NCI-H1092 treated with DMSO at 0.1 percent for 48 hours (cell line): ENCODE measurements at regions not wholly inside any gene's neighbourhood (a gene's known extent, or its start where the extent isn't known, plus 50 kb on each side); places are given as distances from the start of the nearest gene placed in this dataset.
A peak's percentile ranks its signal among the peaks of the same experiment; 100 is the strongest.
"Not testable (repeated sequence)": the region's sequence is repeated elsewhere in the genome, so short reads cannot be mapped to it uniquely, and the experiment has no call there.

Experiments
- DNase-seq: peaks from one replicate; lab custom pipeline; 2025; lab: John Stamatoyannopoulos, UW

DNA sequence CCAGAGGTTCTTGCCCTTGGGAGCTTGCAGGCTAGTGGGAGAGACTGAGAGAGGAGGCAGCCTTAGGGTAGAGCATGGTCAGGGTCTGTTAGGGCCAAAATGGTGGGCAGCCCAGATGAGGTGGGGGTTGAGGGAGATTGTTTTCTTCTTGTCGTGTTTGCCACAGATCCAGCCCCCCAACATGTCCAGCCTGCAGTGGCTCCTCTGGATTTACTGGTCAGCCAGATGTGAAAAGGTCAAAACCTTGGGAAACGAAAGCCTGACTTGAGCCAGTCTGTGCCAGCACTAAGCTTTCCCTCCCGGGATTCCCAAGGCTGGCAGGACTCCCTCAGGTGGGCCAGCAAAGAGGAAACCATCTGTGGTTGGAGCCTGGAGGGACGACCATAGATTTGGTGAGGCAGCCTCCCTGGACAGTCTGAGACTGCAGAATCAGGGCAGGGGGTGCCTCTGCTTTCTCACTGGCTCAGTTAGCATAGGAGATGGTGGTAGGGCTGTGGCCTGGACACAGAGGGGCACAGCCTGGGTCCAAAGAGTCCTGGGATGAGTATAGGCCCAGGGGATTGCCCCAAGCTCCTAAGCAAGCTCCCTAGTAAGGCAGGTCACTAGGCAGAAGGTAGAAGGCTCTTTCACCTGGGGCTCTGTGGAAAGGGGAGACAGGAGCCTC, 51.2 kb upstream of the PRR23C start:
- DNase-seq, result no peak

DNA sequence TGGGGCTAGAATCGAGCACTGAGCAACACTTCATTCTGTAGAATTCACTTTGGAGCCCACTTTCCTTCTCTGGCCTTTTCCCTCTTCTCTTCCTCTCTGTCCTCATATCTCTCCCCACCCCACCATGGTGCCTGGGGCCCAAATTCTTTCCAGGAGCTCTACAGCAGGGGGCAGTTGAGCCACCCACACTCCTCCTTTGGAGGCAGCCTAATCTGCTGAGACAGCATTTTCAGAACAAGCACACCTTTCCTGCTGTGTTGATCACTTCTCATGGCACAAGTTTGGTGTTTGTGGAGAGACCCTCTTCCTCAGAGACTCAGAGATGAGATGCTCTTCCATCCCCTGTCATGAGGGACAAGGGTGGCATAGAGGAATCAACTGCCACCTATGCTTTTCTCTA, 52.0 kb upstream of the PRR23C start:
- DNase-seq, result no peak

GRCh38 chr3:139098391-139098790, 53.7 kb upstream of the PRR23C start:
- no peak for DNase-seq

DNA sequence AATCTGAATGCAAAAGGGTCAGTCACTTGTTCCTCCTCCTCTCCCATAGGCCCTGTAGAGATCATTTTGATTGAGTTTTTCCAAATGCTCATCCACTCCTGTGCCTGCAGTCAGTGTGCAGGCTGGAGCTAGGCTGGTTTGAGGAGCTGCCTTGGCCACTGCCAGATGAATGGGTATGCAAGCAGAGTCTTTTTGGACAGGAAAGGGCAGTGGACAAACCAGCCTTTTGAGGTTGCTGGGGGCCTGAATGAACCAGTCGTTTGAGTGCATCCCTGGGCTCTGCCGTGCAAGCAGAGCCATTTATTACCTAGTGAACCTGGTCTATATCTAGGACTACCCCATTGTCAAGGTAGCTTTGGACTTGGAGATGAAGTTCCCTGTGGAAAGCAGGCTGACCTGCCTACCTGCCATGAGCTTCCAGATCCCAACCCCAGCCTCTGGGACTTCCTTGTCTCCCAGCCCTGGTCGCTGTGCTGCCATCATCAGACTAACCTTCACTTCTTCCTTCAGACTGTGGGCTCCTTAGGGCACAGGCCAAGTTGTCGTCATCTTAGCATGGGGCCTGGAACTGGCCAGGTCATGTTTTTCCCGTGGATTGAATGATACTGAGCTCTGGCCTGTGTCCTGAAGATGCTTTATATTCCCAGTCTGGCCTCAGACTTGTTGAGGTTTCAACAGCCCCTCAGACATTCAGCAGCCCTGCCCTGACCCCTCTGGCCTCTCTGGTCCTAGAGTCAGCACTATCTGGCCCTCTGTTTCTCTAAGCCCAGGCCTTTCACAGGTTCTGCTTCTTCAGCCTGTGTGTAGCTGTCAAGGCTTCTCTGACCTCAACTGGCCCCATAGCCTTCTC, 55.5 kb upstream of the PRR23C start:
- DNase-seq, result no peak

DNA sequence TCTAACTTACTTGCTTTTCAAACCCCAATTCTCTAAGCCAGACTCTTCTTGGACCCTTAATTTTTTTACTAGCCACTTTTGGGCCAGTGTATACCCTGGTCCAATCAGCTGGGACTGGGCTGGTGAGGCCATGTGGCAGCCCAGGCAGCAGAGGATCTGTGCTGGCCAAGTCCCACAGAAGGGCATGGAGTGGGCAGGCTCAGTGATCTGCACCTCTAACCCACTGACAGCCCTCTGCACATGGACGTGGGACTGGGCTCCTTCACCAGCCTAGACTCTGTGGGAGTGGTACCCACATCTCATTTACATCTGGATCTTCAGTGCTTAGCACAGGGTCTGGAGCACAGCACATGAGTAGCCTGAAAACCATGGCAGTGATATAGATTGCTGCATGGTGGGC, 56.1 kb upstream of the PRR23C start:
- no peak for DNase-seq

- DNase-seq, result no peak
Measured at GRCh38 chr3:139101396-139101795, 56.7 kb upstream of the PRR23C start.

DNA sequence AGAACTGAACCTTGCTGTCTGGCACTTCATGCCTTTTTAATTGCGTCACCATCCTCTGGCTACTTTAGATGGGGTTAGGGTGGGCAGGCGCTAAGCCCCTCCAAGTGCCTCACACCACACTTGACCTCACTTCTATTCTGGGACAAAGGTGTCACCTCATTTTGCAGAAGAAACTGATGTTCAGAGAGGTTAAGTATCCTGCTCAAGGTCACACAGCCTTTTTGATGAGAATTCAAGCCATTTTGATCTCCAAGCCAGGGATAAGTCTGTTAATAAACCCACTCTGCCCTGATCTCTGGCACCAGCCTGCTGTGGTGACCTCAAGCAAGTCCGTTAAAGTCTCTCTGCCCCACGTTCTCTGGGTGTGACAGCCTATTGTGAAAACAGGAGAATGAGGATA, 58.8 kb upstream of the PRR23C start:
- DNase-seq, result no peak

GRCh38 chr3:139104062-139104461, 59.4 kb upstream of the PRR23C start:
- no peak for DNase-seq

DNA sequence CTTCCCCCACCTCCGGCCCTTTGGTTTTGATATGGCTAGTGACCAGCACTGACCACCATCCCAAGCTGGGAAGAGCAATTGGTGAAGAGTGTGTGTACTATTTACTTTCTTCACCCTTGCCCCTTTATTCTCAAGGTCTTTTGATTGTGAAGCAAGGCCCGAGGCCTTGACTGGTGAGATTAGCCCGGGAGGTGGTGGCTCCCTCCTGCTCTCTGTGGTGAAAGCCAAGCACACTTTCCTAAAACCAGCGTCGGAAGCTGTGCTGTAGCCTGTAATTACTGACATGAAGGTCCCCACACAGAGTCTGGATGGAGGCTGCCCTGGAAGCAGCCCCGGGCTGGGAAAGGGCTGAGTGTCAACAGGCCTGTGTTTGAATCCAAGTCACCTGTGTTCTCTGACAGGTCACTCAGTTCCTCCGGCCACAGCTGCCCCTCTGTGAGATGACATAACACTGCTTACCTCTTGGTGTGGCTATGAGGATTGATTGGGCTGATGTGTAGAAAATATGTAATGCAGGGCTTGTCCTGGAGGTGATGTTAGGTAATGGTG, 60.5 kb upstream of the PRR23C start:
- DNase-seq, result no peak

- no peak for DNase-seq
Measured at GRCh38 chr3:139106013-139106932, 61.6 kb upstream of the PRR23C start.

- no peak for DNase-seq
Measured at GRCh38 chr3:139107424-139108252, 62.9 kb upstream of the PRR23C start.

DNA sequence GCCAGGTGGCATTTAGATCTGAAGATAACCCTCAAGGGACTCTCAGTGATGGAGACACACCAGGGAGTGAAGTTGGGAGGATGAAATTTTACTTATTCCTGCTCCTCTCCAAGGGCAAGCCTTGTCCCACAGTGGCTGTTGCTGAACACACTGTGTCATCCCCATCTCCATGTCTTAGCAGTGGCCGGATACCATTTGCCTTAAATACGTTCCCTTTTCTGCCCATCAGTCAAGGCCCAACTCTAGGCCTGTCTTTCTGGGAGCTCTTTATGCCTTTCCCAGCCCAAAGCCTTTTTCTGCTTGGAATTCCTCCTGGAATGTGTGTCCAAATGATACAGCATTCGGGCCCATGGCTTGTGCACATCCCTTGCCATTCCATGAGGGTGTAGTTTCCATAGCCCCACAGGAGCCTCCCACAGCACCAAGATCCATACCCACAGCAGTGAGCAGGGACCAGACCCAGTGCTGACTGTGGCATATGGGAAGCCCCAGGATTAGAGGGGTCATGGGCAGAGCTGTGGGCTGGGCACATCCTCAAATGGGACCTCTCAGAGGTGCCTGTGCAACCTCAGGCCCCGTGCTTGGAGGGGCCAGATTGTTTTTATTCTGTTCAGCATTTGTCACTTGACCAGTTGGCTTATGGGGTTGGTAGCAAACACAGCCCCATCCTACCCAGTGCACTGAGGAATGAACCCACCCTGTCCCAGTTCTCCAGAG, 63.7 kb upstream of the PRR23C start:
- no peak for DNase-seq

DNA sequence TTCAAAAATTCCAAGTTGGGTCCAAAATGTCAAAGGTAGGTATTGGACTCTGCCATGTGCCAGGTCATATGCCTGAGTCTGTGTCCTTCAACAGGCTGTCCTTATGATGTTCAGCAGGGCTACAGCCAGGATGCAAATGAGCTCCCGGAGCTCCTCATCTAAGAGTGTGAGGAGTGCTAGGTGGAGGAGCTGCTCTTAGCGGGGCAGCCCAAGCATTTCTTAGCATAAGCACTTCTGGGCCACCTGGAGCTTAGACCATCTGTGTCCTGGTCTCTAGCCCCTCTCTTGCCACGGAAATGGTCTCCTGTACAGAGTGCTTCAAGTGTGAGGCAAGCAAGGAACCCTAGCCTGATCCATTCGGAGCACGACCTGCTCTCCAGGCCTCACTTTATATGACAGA, 64.6 kb upstream of the PRR23C start:
- DNase-seq, result no peak

DNA sequence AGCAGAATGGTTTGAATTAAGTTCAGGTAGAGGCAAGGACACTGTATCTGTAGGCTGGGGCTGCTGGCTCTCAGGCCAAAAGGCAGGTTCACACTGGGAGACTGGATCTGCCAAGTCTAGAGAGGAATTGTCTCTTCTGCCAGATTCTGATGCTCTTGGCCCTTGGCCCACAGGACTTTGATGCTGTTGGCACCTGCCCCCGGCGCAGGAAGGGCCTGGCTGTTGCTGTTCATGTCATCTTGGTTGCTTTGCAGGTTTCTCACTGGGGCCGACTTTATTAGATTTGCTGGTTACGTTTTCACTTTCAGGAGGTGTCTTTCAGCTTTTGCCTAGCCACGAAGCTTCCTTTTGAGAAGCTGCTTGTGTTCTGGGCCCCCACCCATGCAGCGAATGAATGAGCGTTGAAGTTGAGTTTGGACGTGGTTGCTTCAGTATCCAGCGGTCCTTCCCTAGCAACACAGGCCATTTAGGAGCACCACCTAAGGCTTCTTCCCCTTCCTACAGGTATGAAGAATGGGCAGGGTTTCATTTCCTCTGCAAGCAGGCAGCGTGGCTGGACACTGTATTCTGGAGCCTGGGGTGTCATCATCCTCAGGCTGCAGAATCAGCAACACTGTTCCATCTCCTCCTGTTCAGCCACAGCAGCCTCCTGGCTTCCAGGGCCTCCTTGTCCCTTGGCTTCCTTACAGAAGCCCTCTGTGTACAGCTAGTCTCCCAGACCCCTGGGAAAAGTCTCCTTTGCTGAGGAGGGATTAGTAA, 65.6 kb upstream of the PRR23C start:
- DNase-seq, result peak; percentile 20

DNA sequence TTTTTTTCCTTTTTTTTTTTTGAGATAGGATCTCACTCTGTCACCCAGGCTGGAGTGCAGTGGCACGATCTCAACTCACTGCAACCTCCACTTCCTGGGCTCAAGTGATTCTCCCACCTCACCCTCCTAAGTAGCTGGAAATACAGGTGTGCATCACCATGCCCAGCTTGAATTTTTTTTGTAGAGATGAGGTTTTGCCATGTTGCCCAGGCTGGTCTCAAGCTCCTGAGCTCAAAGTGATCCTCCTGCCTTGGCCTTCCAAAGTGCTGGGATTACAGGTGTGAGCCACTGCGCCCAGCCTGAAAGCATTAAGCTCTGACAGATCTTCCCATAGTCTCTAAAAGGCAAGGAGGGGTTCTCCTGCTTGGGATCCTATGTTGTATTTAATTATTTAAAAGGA, 66.2 kb upstream of the PRR23C start:
- DNase-seq, result not testable (repeated sequence)

DNA sequence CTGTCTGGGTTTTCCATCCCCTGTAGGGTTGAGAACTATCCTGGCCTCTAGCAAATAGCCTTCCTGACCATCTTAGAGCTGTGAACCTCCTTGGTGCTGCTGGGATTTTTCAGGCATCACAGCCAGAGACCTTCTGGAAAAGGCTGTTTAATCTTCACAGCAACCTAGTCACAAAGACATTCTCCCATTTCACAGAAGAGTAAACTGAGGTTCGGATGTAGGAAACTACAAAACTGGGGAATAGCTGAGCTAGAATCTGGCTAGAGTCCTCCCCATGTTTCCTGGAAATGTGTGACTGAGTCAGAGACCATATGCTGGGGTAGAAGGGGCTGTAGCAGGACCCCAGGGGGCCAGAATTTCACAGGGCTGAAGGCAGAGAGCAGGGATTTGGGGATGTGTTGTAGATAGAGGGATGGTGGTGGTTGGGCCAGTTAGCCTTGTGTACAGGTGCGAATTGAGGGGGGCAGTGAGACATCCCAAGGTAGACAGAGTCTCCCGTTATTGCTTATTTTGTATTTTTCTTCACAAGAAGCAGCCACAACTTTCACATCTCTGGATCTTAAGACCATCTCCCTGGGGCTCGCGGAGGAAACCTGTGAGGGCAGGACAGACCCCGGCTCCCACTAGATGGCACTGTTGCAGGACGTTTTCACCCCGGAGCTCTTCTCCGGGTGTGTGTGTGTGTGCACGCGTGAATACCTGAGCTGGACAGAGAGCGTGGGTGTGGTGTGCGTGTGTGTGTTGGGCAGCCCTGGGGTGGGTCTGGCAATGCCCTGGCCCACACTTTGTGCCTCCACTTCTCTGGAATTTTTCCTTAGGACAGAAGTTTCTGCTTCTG, 66.9 kb upstream of the PRR23C start:
- peak; percentile 23 for DNase-seq

- no peak for DNase-seq
Measured at GRCh38 chr3:139112230-139112558, 67.5 kb upstream of the PRR23C start.

GRCh38 chr3:139113231-139113992, 68.7 kb upstream of the PRR23C start:
- no peak for DNase-seq
